ENCODE measurements at regions not wholly inside any gene's neighbourhood (a gene's known extent, or its start where the extent isn't known, plus 50 kb on each side); places are given as distances from the start of the nearest gene placed in this dataset.

DNA sequence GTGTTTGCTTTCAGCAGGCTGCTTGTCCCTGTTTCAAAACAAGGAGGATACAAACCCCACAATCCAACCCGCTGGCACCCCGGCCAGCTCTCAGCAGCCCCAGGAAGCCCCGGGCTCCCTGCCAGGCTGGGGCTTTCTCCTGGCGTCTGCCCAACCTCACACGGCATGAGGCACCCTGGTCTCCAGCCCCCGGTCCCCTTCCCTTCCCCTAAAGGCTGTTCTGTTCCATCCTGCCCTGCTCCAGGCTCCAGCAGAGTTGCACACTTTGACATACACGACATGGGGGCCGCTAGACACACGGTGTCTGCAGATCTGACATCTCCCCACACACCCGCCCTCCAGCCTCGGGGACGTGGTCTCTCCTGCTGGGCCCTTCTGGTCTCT, 107.7 kb upstream of the ADRA2C start:
- DNase-seq (ENCODE audit: low spot score) = no peak
- Histone ChIP-seq H3K36me3 (replicated peaks in 1 of 2; ENCODE audit: control insufficient read depth in 1 of 2, insufficient read depth in 2 of 2, low read length in 2 of 2) (no peaks in the 10 kb centered on the region), H3K9me3 (ENCODE audit: low read length) (no peaks in the 10 kb centered on the region), H3K9ac (ENCODE audit: insufficient read depth, low read depth, low read length) (no peak overlapping the region), H3K4me3 (replicated peaks in 1 of 3; ENCODE audit: insufficient read depth in 1 of 3, low read depth in 2 of 3, low read length in 3 of 3) (no peak overlapping the region), H3K4me1 (ENCODE audit: insufficient read depth, low read length) (no peaks in the 10 kb centered on the region), H3K79me2 (ENCODE audit: insufficient read depth, low read length) (no peaks in the 10 kb centered on the region), H3K4me2 (ENCODE audit: low read depth, low read length) (no peak overlapping the region), H3K27ac (ENCODE audit: extremely low read length, insufficient read depth, low read length) (no peak overlapping the region), H2AFZ (ENCODE audit: low read length) (no peak overlapping the region), H3K27me3 (ENCODE audit: control insufficient read depth in 1 of 2, insufficient read depth in 2 of 2, low read length in 2 of 2) (peaks cover 11 to 78% of the 10 kb centered on the region in 2 experiments), H4K20me1 (ENCODE audit: insufficient read depth, low read length) (0 out of 2 replicates have a peak, but pooled peaks cover 2% of the 10 kb centered on the region)
- ATAC-seq = no peak
- intact Hi-C loops (cut with micrococcal nuclease; ENCODE audit: unreplicated experiment) (no loop called here), in situ Hi-C loops (cut with HindIII; ENCODE audit: extremely low pct_ligation_motif_present, low pct_unique_long_range_greater_than_20kb) (no loop called here)
- TF ChIP-seq GATA4 (IDR thresholded peaks at IDR 0.05; ENCODE audit: borderline replicate concordance, low read depth) (no peak), ZSCAN9 (CRISPR knock-in tag; IDR thresholded peaks at IDR 0.05; ENCODE audit: borderline replicate concordance) (no peak), JUN (CRISPR knock-in tag; IDR thresholded peaks at IDR 0.05) (no peak), RFX3 (CRISPR knock-in tag; IDR thresholded peaks at IDR 0.05) (no peak), KDM2A (CRISPR knock-in tag; IDR thresholded peaks at IDR 0.05; ENCODE audit: borderline replicate concordance, low read depth) (no peak)
- TF ChIP-seq, protein P1, sequence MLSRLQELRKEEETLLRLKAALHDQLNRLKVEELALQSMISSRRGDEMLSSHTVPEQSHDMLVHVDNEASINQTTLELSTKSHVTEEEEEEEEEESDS (CRISPR knock-in tag; IDR thresholded peaks at IDR 0.05; ENCODE audit: borderline replicate concordance) = no peak
- BruUV-seq (replicated peaks) = no TSS peak
- no peak for FAIRE-seq
- CTCF ChIA-PET (ENCODE audit: low intra/inter-chr PET ratio, low total read pairs) = no interaction called here
- 6% methylated on average over 11 of the region's 12 CpGs for WGBS (ENCODE audit: low lambda C conversion rate)
- POLR2A ChIA-PET = no interaction called here

DNA sequence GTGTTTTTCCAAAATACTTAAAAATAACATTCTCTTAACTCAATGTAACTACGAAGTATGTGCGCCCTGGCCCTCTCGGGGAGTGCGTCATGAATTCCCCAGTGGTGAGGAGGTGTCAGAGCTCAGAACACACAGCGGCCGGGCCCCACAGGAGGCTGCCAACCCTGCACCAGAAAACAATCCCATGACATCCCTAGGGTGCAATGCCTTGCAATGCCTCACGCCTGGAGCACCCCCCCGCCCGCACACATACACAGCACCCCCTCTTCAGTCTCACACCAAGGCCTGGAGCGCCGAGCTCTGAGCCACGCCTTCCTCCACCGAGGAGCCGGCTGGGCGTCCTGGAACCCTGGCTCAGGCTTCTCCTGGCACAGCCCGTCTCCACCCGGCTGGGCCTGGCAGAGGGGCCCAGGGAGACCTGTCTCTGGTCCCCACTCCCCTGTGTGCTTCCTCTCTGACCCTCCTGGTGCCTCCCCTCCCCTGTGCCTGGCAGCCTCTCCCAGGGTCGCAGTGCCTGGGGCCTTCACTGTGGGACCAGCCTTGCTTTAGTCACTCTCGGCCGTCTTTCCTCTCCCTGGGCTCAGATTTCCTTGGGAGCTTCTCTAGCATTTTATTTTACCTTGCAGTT, 108.2 kb upstream of the ADRA2C start:
- Histone ChIP-seq H3K36me3 (replicated peaks in 1 of 2; ENCODE audit: control insufficient read depth in 1 of 2, insufficient read depth in 2 of 2, low read length in 2 of 2) (no peaks in the 10 kb centered on the region), H3K27me3 (ENCODE audit: control insufficient read depth in 1 of 2, insufficient read depth in 2 of 2, low read length in 2 of 2) (peaks cover 11 to 78% of the 10 kb centered on the region in 2 experiments), H3K79me2 (ENCODE audit: insufficient read depth, low read length) (no peaks in the 10 kb centered on the region), H3K4me2 (ENCODE audit: low read depth, low read length) (no peak overlapping the region), H4K20me1 (ENCODE audit: insufficient read depth, low read length) (0 out of 2 replicates have a peak, but pooled peaks cover 2% of the 10 kb centered on the region), H3K9me3 (ENCODE audit: low read length) (no peaks in the 10 kb centered on the region), H3K4me1 (ENCODE audit: insufficient read depth, low read length) (no peaks in the 10 kb centered on the region), H3K9ac (ENCODE audit: insufficient read depth, low read depth, low read length) (no peak overlapping the region), H3K27ac (ENCODE audit: extremely low read length, insufficient read depth, low read length) (no peak overlapping the region), H3K4me3 (replicated peaks in 1 of 3; ENCODE audit: insufficient read depth in 1 of 3, low read depth in 2 of 3, low read length in 3 of 3) (no peak overlapping the region), H2AFZ (ENCODE audit: low read length) (no peak overlapping the region)
- ATAC-seq (no peak), FAIRE-seq (no peak), DNase-seq (ENCODE audit: low spot score) (no peak)
- intact Hi-C loops (cut with micrococcal nuclease; ENCODE audit: unreplicated experiment) (no loop called here), in situ Hi-C loops (cut with HindIII; ENCODE audit: extremely low pct_ligation_motif_present, low pct_unique_long_range_greater_than_20kb) (no loop called here)
- ChIA-PET POLR2A (no interaction called here), CTCF (ENCODE audit: low intra/inter-chr PET ratio, low total read pairs) (no interaction called here)
- WGBS (ENCODE audit: low lambda C conversion rate) = 30% methylated on average over 11 of the region's 20 CpGs
- BruUV-seq (replicated peaks) = no TSS peak
- TF ChIP-seq ARNT2 (CRISPR knock-in tag; IDR thresholded peaks at IDR 0.05; ENCODE audit: low read depth) (no peak), ZNF891 (CRISPR knock-in tag; IDR thresholded peaks at IDR 0.05) (no peak), GTF2F1 (IDR thresholded peaks at IDR 0.05; ENCODE audit: low read length) (no peak), BCLAF1 (IDR thresholded peaks at IDR 0.05) (no peak), KDM1A (CRISPR knock-in tag; IDR thresholded peaks at IDR 0.05) (no peak), SNAPC2 (CRISPR knock-in tag; IDR thresholded peaks at IDR 0.05) (no peak), YEATS4 (CRISPR knock-in tag; IDR thresholded peaks at IDR 0.05; ENCODE audit: borderline replicate concordance) (no peak)
- TF ChIP-seq, protein P2, sequence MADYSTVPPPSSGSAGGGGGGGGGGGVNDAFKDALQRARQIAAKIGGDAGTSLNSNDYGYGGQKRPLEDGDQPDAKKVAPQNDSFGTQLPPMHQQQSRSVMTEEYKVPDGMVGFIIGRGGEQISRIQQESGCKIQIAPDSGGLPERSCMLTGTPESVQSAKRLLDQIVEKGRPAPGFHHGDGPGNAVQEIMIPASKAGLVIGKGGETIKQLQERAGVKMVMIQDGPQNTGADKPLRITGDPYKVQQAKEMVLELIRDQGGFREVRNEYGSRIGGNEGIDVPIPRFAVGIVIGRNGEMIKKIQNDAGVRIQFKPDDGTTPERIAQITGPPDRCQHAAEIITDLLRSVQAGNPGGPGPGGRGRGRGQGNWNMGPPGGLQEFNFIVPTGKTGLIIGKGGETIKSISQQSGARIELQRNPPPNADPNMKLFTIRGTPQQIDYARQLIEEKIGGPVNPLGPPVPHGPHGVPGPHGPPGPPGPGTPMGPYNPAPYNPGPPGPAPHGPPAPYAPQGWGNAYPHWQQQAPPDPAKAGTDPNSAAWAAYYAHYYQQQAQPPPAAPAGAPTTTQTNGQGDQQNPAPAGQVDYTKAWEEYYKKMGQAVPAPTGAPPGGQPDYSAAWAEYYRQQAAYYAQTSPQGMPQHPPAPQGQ (CRISPR knock-in tag; IDR thresholded peaks at IDR 0.05; ENCODE audit: borderline replicate concordance) = no peak
